Effector memory CD4-positive, alpha-beta T cell (primary cell): ENCODE measurements at regions not wholly inside any gene's neighbourhood (a gene's known extent, or its start where the extent isn't known, plus 50 kb on each side); places are given as distances from the start of the nearest gene placed in this dataset.

Experiments used
- DNase-seq, 3 donors: peaks; one replicate each; pipeline ENCODE4 v3.0.0-alpha.2; 2020
- H3K27ac ChIP-seq: 2 replicates; pipeline ENCODE4 v1.7.0; 2013; ENCODE audit warnings: mild to moderate bottlenecking, low read length, moderate library complexity; ENCODE audit not compliant: insufficient read depth, poor library complexity, severe bottlenecking
- H3K27me3 ChIP-seq: replicated peaks from 2 replicates; pipeline ENCODE4 v1.7.0; 2013; ENCODE audit warnings: mild to moderate bottlenecking, low read length; ENCODE audit not compliant: insufficient read depth, control insufficient read depth, poor library complexity, severe bottlenecking
- H3K36me3 ChIP-seq: 2 replicates; pipeline ENCODE4 v1.7.0; 2013; ENCODE audit warnings: mild to moderate bottlenecking, low read length, moderate library complexity; ENCODE audit not compliant: control insufficient read depth, insufficient read depth
- H3K4me1 ChIP-seq: 2 replicates; pipeline ENCODE4 v1.7.0; 2013; ENCODE audit warnings: low read length, mild to moderate bottlenecking; ENCODE audit not compliant: control insufficient read depth, insufficient read depth, poor library complexity, severe bottlenecking
- H3K4me3 ChIP-seq: 2 replicates; pipeline ENCODE4 v1.7.0; 2013; ENCODE audit warnings: low read length, low read depth, mild to moderate bottlenecking; ENCODE audit not compliant: insufficient read depth, poor library complexity, severe bottlenecking
- H3K9me3 ChIP-seq: 2 replicates; pipeline ENCODE4 v1.7.0; 2013; ENCODE audit warnings: mild to moderate bottlenecking, low read length, moderate library complexity; ENCODE audit not compliant: control insufficient read depth

GRCh38 chrX:110600745-110601310 is 194.8 kb downstream of the CHRDL1 start:
- no peak for DNase-seq
- no peak overlapping the region for H3K27ac ChIP-seq
- H3K27me3 ChIP-seq: no peaks in the 10 kb centered on the region
- no peak overlapping the region for H3K4me3 ChIP-seq
- H3K9me3 ChIP-seq: no peaks in the 10 kb centered on the region
- no peaks in the 10 kb centered on the region for H3K4me1 ChIP-seq
- H3K36me3 ChIP-seq: no peaks in the 10 kb centered on the region

- H3K4me3 ChIP-seq: no peak overlapping the region
- no peak for DNase-seq
- no peaks in the 10 kb centered on the region for H3K9me3 ChIP-seq
- H3K27ac ChIP-seq: no peak overlapping the region
- no peaks in the 10 kb centered on the region for H3K4me1 ChIP-seq
- H3K27me3 ChIP-seq: no peaks in the 10 kb centered on the region
- H3K36me3 ChIP-seq: no peaks in the 10 kb centered on the region
These were observed 181.0 kb downstream of the CHRDL1 start for GRCh38 chrX:110614596-110614995.
